Right lobe of liver (tissue), 4 donors: ENCODE measurements at regions not wholly inside any gene's neighbourhood (a gene's known extent, or its start where the extent isn't known, plus 50 kb on each side); places are given as distances from the start of the nearest gene placed in this dataset.

Experiments used
- CTCF ChIP-seq, 4 donors: fragments of 200-600 bp in 3 of 4; fragments of 450-650 bp in 1 of 4; IDR thresholded peaks; one replicate each; pipeline versions ENCODE4 v1.5.1 to v1.8.0; 2016 to 2022; ENCODE audit warnings: antibody characterized with exemption in 4 of 4, mild to moderate bottlenecking in 2 of 4
- POLR2A ChIP-seq: fragments of 450-650 bp; IDR thresholded peaks from one replicate; pipeline ENCODE4 v1.6.1; 2017; ENCODE audit warnings: antibody characterized with exemption, mild to moderate bottlenecking
- donor health status: DM: no; HTN: no; CAD: no.
- donor health status: DM: no; HTN: no; CAD: no.
- donor health status: DM: no; HTN: yes; CAD: no.

- TF ChIP-seq CTCF (IDR thresholded peaks at IDR 0.05) = peak; percentile 38 to 54 (median 42)
- no peak for TF ChIP-seq POLR2A
These were observed 432.6 kb upstream of the SLC30A5 start for GRCh38 chr5:68661237-68661636.
